ENCODE measurements at regions not wholly inside any gene's neighbourhood (a gene's known extent, or its start where the extent isn't known, plus 50 kb on each side); places are given as distances from the start of the nearest gene placed in this dataset.

GRCh38 chr4:110306303-110306702 is 107.9 kb upstream of the ELOVL6 start:
- TF ChIP-seq, protein P1, sequence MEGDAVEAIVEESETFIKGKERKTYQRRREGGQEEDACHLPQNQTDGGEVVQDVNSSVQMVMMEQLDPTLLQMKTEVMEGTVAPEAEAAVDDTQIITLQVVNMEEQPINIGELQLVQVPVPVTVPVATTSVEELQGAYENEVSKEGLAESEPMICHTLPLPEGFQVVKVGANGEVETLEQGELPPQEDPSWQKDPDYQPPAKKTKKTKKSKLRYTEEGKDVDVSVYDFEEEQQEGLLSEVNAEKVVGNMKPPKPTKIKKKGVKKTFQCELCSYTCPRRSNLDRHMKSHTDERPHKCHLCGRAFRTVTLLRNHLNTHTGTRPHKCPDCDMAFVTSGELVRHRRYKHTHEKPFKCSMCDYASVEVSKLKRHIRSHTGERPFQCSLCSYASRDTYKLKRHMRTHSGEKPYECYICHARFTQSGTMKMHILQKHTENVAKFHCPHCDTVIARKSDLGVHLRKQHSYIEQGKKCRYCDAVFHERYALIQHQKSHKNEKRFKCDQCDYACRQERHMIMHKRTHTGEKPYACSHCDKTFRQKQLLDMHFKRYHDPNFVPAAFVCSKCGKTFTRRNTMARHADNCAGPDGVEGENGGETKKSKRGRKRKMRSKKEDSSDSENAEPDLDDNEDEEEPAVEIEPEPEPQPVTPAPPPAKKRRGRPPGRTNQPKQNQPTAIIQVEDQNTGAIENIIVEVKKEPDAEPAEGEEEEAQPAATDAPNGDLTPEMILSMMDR (IDR thresholded peaks at IDR 0.05; ENCODE audit: poor library complexity), result no peak
- no peak for TF ChIP-seq EZH2phosphoT487 (IDR thresholded peaks at IDR 0.05; ENCODE audit: low read depth, severe bottlenecking, unreplicated experiment)
